ENCODE measurements at regions not wholly inside any gene's neighbourhood (a gene's known extent, or its start where the extent isn't known, plus 50 kb on each side); places are given as distances from the start of the nearest gene placed in this dataset.
"Not testable (repeated sequence)": the region's sequence is repeated elsewhere in the genome, so short reads cannot be mapped to it uniquely, and the experiment has no call there.

DNA sequence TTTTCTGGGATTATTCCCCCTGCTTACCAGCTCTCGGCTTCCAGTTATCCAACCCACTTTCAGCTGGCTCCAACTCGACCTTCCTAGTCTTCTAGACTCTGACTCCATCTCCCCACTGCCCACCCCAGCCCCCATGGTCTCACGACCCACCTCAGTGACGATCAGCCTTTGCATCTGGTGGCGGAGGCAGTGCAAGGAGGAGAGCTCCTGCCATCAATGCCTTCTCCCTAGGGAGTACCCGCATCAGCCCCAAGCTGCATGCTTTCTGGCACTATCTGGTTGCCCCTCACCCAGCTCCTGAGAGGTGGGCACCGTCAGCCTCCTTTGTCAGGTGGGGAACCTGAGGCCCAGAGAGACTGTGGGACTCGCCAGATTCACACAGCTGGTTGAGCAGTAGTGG is 72.6 kb upstream of the RPL38 start:
- no peak overlapping the region for H2AFZ ChIP-seq (ENCODE audit: low read depth, low read length)
- H3K36me3 ChIP-seq (ENCODE audit: control insufficient read depth in 1 of 2, insufficient read depth in 2 of 2, low read depth in 1 of 2, low read length in 2 of 2) = no peaks in the 10 kb centered on the region
- no peaks in the 10 kb centered on the region for H3K79me1 ChIP-seq (replicated peaks; ENCODE audit: low read length, poor library complexity, severe bottlenecking)
- no peak overlapping the region for H4K91ac ChIP-seq (ENCODE audit: low read length)
- no peak overlapping the region for H3K27ac ChIP-seq (ENCODE audit: low read length, poor library complexity, severe bottlenecking)
- H2BK15ac ChIP-seq (ENCODE audit: low read depth, poor library complexity, severe bottlenecking) = no peak overlapping the region
- H3K9me3 ChIP-seq (ENCODE audit: control insufficient read depth, low read length) = no peaks in the 10 kb centered on the region
- H3K23ac ChIP-seq (ENCODE audit: low read length in 2 of 2) = no peak overlapping the region
- H4K8ac ChIP-seq (ENCODE audit: low read length) = no peak overlapping the region
- no peak overlapping the region for H3K4me2 ChIP-seq (ENCODE audit: low read length, poor library complexity, severe bottlenecking)
- H2BK5ac ChIP-seq (ENCODE audit: low read depth, low read length, poor library complexity, severe bottlenecking) = no peak overlapping the region
- H2BK120ac ChIP-seq (ENCODE audit: low read depth, low read length) = no peak overlapping the region
- DNase-seq = no peak
- no peak overlapping the region for H3K9ac ChIP-seq (ENCODE audit: low read length)
- 75% methylated on average over 8 of the region's 8 CpGs for WGBS
- no peak overlapping the region for H3K18ac ChIP-seq (ENCODE audit: low read depth in 1 of 2, low read length in 2 of 2)
- peaks cover 0 to 44% of the 10 kb centered on the region in 2 experiments for H3K27me3 ChIP-seq (ENCODE audit: control insufficient read depth in 1 of 2, insufficient read depth in 1 of 2, low read length in 2 of 2)
- no peak overlapping the region for H3K14ac ChIP-seq (ENCODE audit: low read length in 2 of 2)
- no peak overlapping the region for H2BK12ac ChIP-seq (ENCODE audit: low read length in 2 of 2)
- no peak overlapping the region for H3K4ac ChIP-seq (ENCODE audit: low read depth in 1 of 2, low read length in 2 of 2)
- no peak overlapping the region for H3K4me3 ChIP-seq (ENCODE audit: insufficient read depth in 1 of 2, low read depth in 1 of 2, low read length in 2 of 2)
- no peaks in the 10 kb centered on the region for H3K4me1 ChIP-seq (ENCODE audit: control insufficient read depth, insufficient read depth, low read depth, low read length)
- no peak overlapping the region for H2AK5ac ChIP-seq (ENCODE audit: low read length, severe bottlenecking)

DNA sequence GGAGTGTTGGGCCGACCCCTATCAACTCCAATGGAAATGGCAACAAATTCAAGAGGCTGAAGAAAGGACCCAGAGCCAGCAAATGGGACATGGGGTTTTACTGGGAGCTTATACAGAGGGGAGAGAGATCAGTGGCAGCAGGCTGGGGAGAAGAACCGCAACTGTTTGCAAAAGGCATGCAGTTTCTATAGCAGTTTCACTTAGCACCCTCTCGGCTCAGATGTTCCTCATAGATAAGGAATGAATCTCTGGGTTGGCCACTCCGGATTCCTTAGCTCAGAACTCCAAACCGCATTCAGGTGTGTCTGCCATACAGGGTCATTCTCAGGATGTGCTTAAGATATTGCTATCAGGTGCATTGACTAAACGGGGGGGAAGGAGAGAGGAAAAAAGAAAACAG is 71.1 kb upstream of the RPL38 start:
- no peak overlapping the region for H3K14ac ChIP-seq (ENCODE audit: low read length in 2 of 2)
- no peak overlapping the region for H3K18ac ChIP-seq (ENCODE audit: low read depth in 1 of 2, low read length in 2 of 2)
- H4K8ac ChIP-seq (ENCODE audit: low read length) = no peak overlapping the region
- no peak overlapping the region for H2BK120ac ChIP-seq (ENCODE audit: low read depth, low read length)
- H3K9me3 ChIP-seq (ENCODE audit: control insufficient read depth, low read length) = no peaks in the 10 kb centered on the region
- H3K27ac ChIP-seq (ENCODE audit: low read length, poor library complexity, severe bottlenecking) = no peak overlapping the region
- H3K4me2 ChIP-seq (ENCODE audit: low read length, poor library complexity, severe bottlenecking) = no peak overlapping the region
- H3K79me1 ChIP-seq (replicated peaks; ENCODE audit: low read length, poor library complexity, severe bottlenecking) = no peaks in the 10 kb centered on the region
- H3K23ac ChIP-seq (ENCODE audit: low read length in 2 of 2) = no peak overlapping the region
- H2BK12ac ChIP-seq (ENCODE audit: low read length in 2 of 2) = no peak overlapping the region
- no peaks in the 10 kb centered on the region for H3K36me3 ChIP-seq (ENCODE audit: control insufficient read depth in 1 of 2, insufficient read depth in 2 of 2, low read depth in 1 of 2, low read length in 2 of 2)
- WGBS = 71% methylated on average over 6 of the region's 6 CpGs
- no peak overlapping the region for H2BK15ac ChIP-seq (ENCODE audit: low read depth, poor library complexity, severe bottlenecking)
- H3K4me1 ChIP-seq (ENCODE audit: control insufficient read depth, insufficient read depth, low read depth, low read length) = no peaks in the 10 kb centered on the region
- no peak overlapping the region for H4K91ac ChIP-seq (ENCODE audit: low read length)
- no peak overlapping the region for H3K4me3 ChIP-seq (ENCODE audit: insufficient read depth in 1 of 2, low read depth in 1 of 2, low read length in 2 of 2)
- H3K27me3 ChIP-seq (ENCODE audit: control insufficient read depth in 1 of 2, insufficient read depth in 1 of 2, low read length in 2 of 2) = peaks cover 0 to 52% of the 10 kb centered on the region in 2 experiments
- no peak overlapping the region for H2AK5ac ChIP-seq (ENCODE audit: low read length, severe bottlenecking)
- no peak overlapping the region for H2BK5ac ChIP-seq (ENCODE audit: low read depth, low read length, poor library complexity, severe bottlenecking)
- H2AFZ ChIP-seq (ENCODE audit: low read depth, low read length) = no peak overlapping the region
- DNase-seq = no peak
- no peak overlapping the region for H3K9ac ChIP-seq (ENCODE audit: low read length)
- H3K4ac ChIP-seq (ENCODE audit: low read depth in 1 of 2, low read length in 2 of 2) = no peak overlapping the region

DNA sequence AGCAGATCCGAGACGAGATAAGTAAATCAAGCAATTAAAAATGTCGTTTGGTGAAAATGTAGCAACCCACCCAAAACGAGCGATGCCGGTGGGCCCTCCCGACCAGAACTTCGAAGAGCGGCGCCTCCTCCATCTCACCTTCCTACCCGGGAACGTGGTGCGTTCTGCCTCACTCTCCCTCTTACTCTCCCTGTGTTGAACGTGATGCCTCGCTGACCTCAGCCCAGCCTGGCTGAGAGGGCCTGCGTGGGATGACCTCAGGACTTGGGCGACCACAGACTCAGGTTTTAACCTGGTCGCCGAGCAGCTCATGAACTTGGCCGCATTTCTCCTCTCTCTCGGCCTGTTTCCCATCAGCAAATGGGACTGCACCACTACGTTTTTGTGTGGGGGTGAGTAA is 69.7 kb upstream of the RPL38 start:
- Histone ChIP-seq H3K27ac (ENCODE audit: low read length, poor library complexity, severe bottlenecking) (no peak overlapping the region), H3K4me1 (ENCODE audit: control insufficient read depth, insufficient read depth, low read depth, low read length) (no peaks in the 10 kb centered on the region), H3K18ac (ENCODE audit: low read depth in 1 of 2, low read length in 2 of 2) (no peak overlapping the region), H3K36me3 (ENCODE audit: control insufficient read depth in 1 of 2, insufficient read depth in 2 of 2, low read depth in 1 of 2, low read length in 2 of 2) (no peaks in the 10 kb centered on the region), H3K79me1 (replicated peaks; ENCODE audit: low read length, poor library complexity, severe bottlenecking) (no peaks in the 10 kb centered on the region), H2AFZ (ENCODE audit: low read depth, low read length) (no peak overlapping the region), H2BK5ac (ENCODE audit: low read depth, low read length, poor library complexity, severe bottlenecking) (no peak overlapping the region), H3K27me3 (ENCODE audit: control insufficient read depth in 1 of 2, insufficient read depth in 1 of 2, low read length in 2 of 2) (peaks cover 0 to 49% of the 10 kb centered on the region in 2 experiments), H3K4me3 (ENCODE audit: insufficient read depth in 1 of 2, low read depth in 1 of 2, low read length in 2 of 2) (no peak overlapping the region), H2BK15ac (ENCODE audit: low read depth, poor library complexity, severe bottlenecking) (no peak overlapping the region), H3K14ac (ENCODE audit: low read length in 2 of 2) (no peak overlapping the region), H2AK5ac (ENCODE audit: low read length, severe bottlenecking) (no peak overlapping the region), H4K91ac (ENCODE audit: low read length) (no peak overlapping the region), H4K8ac (ENCODE audit: low read length) (no peak overlapping the region), H3K9me3 (ENCODE audit: control insufficient read depth, low read length) (no peaks in the 10 kb centered on the region), H2BK120ac (ENCODE audit: low read depth, low read length) (no peak overlapping the region), H3K9ac (ENCODE audit: low read length) (no peak overlapping the region), H2BK12ac (ENCODE audit: low read length in 2 of 2) (no peak overlapping the region), H3K23ac (ENCODE audit: low read length in 2 of 2) (no peak overlapping the region), H3K4ac (ENCODE audit: low read depth in 1 of 2, low read length in 2 of 2) (no peak overlapping the region), H3K4me2 (ENCODE audit: low read length, poor library complexity, severe bottlenecking) (no peak overlapping the region)
- no peak for DNase-seq
- WGBS = 89% methylated on average over 17 of the region's 22 CpGs

DNA sequence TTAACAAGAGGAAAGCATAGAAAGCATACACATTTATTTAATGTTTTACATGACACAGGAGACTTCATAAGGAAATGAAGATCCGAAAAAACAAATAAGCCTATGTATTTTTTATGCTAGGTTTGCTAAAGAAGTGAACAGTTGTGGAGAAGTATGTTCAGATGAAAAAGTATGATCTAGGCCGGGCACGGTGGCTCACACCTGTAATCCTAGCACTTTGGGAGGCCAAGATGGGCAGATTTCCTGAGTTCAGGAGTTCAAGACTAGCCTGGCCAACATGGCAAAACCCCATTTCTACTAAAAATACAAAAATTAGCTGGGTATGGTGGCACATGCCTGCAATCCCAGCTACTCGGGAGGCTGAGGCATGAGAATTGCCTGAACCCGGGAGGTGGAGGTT is 69.2 kb upstream of the RPL38 start:
- H3K18ac ChIP-seq (ENCODE audit: low read depth in 1 of 2, low read length in 2 of 2); H2BK12ac ChIP-seq (ENCODE audit: low read length in 2 of 2); H3K27ac ChIP-seq (ENCODE audit: low read length, poor library complexity, severe bottlenecking); H3K9ac ChIP-seq (ENCODE audit: low read length); H3K36me3 ChIP-seq (ENCODE audit: control insufficient read depth in 1 of 2, insufficient read depth in 2 of 2, low read depth in 1 of 2, low read length in 2 of 2); H3K4ac ChIP-seq (ENCODE audit: low read depth in 1 of 2, low read length in 2 of 2); H2BK15ac ChIP-seq (ENCODE audit: low read depth, poor library complexity, severe bottlenecking); H2AFZ ChIP-seq (ENCODE audit: low read depth, low read length); H3K4me3 ChIP-seq (ENCODE audit: insufficient read depth in 1 of 2, low read depth in 1 of 2, low read length in 2 of 2); H3K4me1 ChIP-seq (ENCODE audit: control insufficient read depth, insufficient read depth, low read depth, low read length); H2BK120ac ChIP-seq (ENCODE audit: low read depth, low read length); H4K91ac ChIP-seq (ENCODE audit: low read length); H3K23ac ChIP-seq (ENCODE audit: low read length in 2 of 2); H3K4me2 ChIP-seq (ENCODE audit: low read length, poor library complexity, severe bottlenecking); H3K14ac ChIP-seq (ENCODE audit: low read length in 2 of 2); H4K8ac ChIP-seq (ENCODE audit: low read length); H2AK5ac ChIP-seq (ENCODE audit: low read length, severe bottlenecking); H3K9me3 ChIP-seq (ENCODE audit: control insufficient read depth, low read length); H2BK5ac ChIP-seq (ENCODE audit: low read depth, low read length, poor library complexity, severe bottlenecking); DNase-seq; H3K79me1 ChIP-seq (replicated peaks; ENCODE audit: low read length, poor library complexity, severe bottlenecking): not testable (repeated sequence)
- 77% methylated on average over 5 of the region's 5 CpGs for WGBS
- peaks cover 0 to 48% of the 10 kb centered on the region in 2 experiments for H3K27me3 ChIP-seq (ENCODE audit: control insufficient read depth in 1 of 2, insufficient read depth in 1 of 2, low read length in 2 of 2)

Data from mesenchymal stem cell (in vitro differentiated cells and primary cell).